GM19328 (cell line): ENCODE measurements at regions not wholly inside any gene's neighbourhood (a gene's known extent, or its start where the extent isn't known, plus 50 kb on each side); places are given as distances from the start of the nearest gene placed in this dataset.
A peak's percentile ranks its signal among the peaks of the same experiment; 100 is the strongest.
"Not testable (repeated sequence)": the region's sequence is repeated elsewhere in the genome, so short reads cannot be mapped to it uniquely, and the experiment has no call there.

ENCODE experiments used
- ATAC-seq: cut with Tn5 transposase; IDR thresholded peaks from one replicate; pipeline ENCODE4 v1.9.1; 2021; ENCODE audit warnings: mild to moderate bottlenecking, moderate library complexity; ENCODE audit not compliant: unreplicated experiment

DNA sequence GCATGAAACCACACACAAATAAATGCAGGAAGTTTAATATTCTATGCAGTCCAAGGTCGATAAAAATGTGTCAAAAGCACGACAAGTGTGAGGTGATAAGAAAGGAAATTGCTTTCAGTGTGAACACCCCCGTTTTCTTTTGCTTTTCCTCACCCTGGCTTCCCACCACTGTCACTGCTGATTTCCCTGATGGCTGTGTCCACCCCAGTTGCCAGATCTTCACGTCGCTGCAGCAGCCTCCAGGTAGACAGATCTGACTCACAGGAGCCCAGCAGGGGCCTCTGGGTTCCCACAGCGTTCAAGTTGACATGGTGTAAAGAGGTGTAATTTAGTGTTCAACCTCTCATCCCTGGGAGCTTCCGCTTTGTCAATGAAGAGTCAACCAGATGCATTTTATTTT lies 128.0 kb upstream of the TACR1 start:
- no peak for ATAC-seq

DNA sequence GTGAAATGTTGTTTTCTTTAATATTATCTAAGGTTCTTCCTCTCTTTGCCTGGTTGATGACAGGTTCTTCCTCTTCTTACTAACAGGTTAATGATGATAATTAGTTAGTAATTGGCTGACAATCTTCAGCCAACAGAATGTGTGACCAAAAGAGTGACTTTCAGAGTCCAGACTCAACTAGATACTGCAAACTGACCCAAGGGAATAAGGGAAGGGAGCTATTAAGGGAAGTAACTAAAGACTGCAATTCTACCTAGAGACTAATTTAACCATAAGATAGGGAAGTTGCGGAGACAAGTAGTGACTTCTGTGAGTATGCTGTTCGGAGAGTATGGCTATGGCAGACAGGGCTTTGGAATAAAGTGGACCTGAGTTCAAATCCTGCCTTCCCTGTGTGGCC lies 127.3 kb upstream of the TACR1 start:
- ATAC-seq, result no peak

DNA sequence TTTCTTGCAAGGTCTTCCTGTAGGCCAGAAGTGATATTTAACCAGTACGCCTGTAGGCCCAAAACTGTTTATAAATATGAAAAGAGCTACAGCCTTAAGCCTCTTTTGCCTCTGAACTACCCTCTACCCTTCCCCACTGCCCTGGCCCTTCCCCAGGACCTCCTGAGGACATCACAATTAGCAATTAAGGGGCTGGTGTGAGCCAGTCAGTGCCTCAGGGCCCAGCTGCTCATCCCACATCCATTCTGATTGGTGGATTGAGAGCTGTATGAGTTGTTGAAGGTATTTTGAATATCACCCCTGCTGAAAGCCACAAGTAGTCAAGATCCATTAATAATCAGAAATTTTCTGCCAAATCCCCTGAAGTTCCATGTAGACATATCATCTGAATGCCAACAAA lies 126.3 kb upstream of the TACR1 start:
- no peak for ATAC-seq

DNA sequence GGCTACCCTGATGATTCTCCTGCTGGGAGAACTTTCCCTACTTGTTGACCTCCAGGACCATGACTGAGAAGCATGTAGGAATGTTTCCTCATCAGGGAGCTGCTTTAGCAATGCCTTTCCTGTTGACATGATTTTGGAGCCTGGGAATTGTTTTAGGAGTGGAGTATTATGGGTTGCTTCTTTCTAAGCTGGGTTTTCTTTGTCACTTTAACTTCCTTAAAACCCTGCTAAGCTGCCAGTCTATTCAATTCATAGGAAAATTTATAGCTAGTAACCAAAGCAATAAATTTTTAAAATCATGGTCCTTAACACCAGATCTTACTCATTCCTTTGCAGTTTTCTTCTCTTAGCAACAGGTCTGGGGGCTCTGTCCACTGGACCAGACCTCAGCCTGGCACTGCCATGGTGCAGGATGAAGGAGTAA lies 125.6 kb upstream of the TACR1 start:
- ATAC-seq, result no peak

DNA sequence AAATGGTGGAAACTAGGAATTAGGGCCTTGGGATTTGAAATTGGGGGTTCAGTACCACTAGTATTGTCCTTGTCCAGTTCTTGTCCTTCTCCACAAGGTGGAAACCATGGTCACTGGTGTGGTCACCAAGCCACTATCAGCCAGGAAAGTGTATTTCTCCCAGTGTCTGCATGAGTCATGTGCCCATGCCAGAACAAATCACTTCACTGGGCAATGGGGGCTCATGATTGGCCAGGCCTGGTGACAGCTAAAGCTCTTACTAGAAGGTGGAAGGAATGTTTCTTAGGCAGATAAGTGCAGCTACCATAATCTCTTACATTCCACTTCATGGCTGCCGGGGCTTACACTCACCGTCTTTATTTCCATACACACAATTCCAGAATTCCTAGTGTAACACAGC lies 124.8 kb upstream of the TACR1 start:
- ATAC-seq, result no peak

- no peak for ATAC-seq
These were observed 122.2 kb upstream of the TACR1 start for GRCh38 chr2:75321599-75321922.

DNA sequence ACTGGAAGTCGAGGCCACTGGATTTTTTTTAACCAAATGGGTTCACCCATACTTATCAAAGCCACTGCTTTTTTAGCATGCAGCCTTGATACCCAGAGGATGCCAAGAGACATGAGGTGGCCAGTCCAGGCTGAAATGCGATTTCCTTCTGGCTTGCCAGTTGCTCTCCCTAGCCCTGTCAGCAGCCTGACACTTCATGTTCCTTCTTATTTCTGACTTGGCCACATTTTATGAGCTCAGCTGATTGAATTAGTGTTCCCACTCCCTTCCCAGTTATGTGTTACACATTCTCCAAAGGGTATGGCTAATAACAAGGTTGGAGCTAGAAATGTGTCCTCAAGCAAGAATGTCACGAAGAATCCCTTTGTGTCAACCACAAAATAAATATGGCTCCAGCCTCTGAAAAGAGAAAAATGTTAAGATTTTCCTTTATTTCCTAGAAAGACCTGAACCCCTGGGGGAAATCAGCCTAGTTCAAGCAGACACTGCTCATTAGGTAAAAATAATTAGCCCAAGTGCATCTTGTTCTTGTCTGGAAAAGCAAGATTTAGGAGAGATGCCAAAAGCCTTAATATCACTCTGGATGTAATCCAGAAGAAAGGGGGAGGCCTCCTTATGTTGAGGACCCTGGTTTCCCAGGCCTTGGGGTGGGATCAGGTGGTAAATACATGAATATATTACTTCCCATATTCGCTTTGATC lies 121.7 kb upstream of the TACR1 start:
- ATAC-seq, result no peak

DNA sequence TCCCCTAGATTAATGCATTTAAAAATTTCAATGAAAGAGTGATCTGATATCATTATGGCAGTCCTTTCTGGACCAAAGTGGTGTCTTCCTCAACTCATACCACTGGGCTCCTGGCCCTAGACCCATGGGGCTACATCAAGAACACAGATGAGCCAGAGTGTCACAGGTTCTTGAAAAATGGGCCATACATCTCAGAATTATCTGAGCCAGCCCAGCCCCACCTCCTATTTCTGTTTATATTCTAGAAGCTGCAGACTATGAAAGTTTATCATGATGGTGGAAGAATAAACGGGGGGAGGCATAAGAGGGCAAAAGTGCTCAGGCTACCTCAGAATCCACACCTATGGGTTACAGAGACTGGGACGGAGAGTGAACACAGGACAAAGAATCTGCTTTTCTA lies 120.6 kb upstream of the TACR1 start:
- no peak for ATAC-seq

DNA sequence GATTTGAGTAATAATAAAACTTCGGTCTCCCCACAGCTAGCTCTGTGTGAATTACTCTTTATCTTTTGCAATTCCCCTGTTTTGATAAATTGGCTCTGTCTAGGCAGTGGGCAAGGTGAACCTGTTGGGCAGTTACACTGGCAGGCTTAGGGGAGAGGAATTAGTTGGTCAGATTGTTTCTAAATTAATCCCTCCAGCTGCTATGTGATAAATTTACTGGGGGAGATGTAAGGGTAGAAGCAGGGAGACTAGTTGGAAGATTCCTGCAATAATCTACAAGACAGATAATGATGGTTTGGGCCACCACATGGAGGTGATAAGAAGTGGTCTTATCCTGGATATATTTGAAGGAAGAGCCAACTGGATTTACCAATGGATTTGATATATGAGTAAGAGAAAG lies 118.5 kb upstream of the TACR1 start:
- ATAC-seq, result no peak

- ATAC-seq, result no peak
These were observed 118.0 kb upstream of the TACR1 start for GRCh38 chr2:75317316-75317715.

DNA sequence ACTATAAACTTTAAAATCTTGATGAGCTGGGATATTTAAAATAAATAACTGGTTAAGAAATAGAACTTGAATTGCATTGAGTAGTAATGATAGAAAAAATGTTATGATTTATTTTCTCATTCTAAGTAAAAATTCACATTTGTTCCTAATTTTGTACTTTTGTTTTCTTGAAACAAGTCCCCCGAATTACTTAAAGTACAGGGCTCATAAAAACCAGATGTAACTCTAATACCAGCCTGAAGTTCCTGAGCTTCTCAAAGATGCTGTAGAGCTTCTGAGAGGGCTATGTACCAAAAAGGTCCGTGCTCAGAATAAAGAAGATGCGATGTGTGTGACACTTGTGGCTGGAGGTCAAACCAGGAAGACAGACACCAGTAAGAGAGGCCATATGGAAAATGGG lies 116.1 kb upstream of the TACR1 start:
- ATAC-seq, result no peak

GRCh38 chr2:75311993-75312392 lies 112.7 kb upstream of the TACR1 start:
- peak; percentile 100 for ATAC-seq

DNA sequence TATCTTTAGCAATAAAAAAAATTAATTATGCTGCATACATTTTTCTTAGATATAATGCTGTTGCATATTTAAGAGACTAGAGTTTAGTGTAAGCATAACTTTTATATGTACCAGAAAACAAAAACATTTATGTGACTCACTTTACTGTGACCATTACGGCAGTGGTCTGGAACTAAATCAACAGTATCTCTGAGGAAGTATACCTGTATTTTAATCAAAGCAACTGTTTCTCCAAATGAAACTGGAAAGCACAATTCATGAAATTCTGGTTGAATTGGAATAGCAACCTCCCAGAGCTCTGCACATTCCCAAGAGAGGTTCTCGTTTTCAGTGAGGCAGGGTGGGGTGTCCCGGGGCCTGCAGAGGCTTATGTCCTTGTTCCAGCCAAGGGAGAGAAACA lies 112.2 kb upstream of the TACR1 start:
- ATAC-seq, result no peak

- no peak for ATAC-seq
These were observed 111.6 kb upstream of the TACR1 start for GRCh38 chr2:75310876-75311275.

DNA sequence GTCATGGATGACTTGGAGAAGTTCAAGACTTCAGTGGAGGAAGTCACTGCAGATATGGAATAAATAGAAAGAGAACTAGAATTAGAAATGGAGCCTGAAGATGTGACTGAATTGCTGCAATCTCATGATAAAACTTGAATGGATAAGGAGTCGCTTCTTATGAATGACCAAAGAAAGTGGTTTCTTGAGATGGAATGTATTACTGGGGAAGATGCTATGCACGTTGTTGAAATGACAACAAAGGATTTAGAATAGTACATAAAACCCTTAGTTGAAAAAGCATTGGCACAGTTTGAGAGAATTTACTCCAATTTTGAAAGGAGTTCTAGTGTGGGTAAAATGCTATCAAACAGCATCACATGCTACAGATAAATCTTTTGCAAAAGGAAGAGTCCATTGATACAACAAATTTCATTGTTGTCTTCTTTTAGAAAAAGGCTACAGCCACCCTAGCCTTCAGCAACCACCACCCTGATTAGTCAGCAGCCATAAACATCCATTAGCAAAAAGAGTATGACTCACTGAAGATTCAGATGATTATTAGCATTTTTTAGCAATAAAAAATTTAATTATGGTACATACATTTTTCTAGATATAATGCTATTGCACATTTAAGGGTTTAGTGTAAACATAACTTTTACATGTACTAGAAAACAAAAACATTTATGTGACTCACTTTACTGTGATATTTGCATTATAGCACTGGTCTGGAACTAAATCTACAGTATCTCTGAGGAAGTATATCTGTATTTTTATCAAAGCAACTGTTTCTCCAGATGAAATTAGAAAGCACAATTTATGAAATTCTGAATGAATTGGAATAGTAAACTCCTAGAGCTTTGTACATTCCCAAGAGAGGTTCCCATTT lies 110.5 kb upstream of the TACR1 start:
- no peak for ATAC-seq

- no peak for ATAC-seq
These were observed 103.9 kb upstream of the TACR1 start for GRCh38 chr2:75303227-75303626.

DNA sequence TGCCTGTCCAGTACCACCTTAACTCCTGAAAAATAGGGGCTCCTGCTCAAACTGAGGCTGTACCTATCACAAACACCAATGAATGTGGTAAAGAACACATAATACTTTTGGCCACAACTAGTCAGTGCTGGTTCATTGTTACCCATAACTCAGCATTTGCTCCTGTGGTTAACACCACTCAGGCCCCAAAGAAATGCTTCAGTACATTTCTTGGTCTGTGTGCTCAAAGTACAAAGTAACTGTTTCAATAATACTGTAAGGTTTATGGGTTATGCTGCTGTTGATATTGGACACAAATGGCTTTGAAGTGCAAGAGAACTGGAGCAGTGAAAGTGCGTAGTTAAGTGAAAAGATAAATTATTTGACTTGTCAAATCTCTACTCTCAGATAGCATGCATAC lies 95.0 kb upstream of the TACR1 start:
- no peak for ATAC-seq

GRCh38 chr2:75292826-75293225 lies 93.5 kb upstream of the TACR1 start:
- ATAC-seq, result no peak

- no peak for ATAC-seq
These were observed 91.4 kb upstream of the TACR1 start for GRCh38 chr2:75290600-75291150.

- no peak for ATAC-seq
These were observed 90.5 kb upstream of the TACR1 start for GRCh38 chr2:75289771-75290170.

DNA sequence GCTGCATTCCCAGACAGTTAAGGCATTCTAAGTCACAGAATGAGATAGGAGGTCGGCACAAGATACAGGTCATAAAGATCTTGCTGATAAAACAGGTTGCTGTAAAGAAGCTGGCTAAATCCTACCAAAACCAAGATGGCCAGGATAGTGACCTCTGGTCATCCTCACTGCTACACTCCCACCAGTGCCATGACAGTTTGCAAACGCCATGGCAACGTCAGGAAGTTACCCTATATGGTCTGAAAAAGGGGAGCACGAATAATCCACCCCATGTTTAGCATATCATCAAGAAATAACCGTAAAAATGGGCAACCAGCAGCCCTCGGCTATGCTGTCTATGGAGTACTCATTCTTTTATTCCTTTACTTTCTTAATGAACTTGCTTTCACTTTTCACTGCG lies 89.9 kb upstream of the TACR1 start:
- ATAC-seq, result not testable (repeated sequence)

GRCh38 chr2:75288760-75289159 lies 89.4 kb upstream of the TACR1 start:
- no peak for ATAC-seq
